GM18951 (cell line): ENCODE measurements at regions not wholly inside any gene's neighbourhood (a gene's known extent, or its start where the extent isn't known, plus 50 kb on each side); places are given as distances from the start of the nearest gene placed in this dataset.

ENCODE experiments used
- POLR2A ChIP-seq: IDR thresholded peaks from 4 replicates; pipeline ENCODE4 v1.6.1; 2011; ENCODE audit warnings: mild to moderate bottlenecking; ENCODE audit not compliant: insufficient read length, insufficient read depth; ENCODE audit errors: extremely low read depth
- in situ Hi-C: fragments of 300-500 bp; cut with MboI; formaldehyde crosslinking; loops from one replicate; pipeline ENCODE4 v1.12.0; 2022; ENCODE audit warnings: low sequenced_read_pairs, mixed read lengths, inconsistent platforms; ENCODE audit not compliant: unreplicated experiment

DNA sequence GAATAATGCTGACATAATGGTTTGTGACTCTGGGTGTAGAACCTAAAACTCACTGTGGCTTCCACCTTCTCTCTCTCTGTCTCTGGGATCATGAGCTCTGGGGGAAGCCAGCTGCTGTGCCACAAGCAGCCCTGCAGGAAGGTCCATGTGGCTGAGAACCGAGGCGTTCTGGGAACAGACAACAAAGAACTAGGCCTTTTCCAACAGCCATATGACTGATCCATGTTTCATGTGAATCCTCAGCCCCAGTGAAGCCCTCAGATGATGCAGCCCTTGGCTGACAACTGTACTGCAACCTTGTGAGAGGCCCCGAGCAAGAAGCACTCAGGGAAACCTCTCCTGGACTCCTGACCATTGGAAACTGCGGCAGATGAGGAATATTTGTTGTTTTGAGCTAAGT lies 56.6 kb downstream of the HLA-G start:
- in situ Hi-C loops, result loop anchor here (5.0 kb wide), 1 partner anchor 53 kb away; no protein-coding TSS in a partner anchor
- no peak for TF ChIP-seq POLR2A

DNA sequence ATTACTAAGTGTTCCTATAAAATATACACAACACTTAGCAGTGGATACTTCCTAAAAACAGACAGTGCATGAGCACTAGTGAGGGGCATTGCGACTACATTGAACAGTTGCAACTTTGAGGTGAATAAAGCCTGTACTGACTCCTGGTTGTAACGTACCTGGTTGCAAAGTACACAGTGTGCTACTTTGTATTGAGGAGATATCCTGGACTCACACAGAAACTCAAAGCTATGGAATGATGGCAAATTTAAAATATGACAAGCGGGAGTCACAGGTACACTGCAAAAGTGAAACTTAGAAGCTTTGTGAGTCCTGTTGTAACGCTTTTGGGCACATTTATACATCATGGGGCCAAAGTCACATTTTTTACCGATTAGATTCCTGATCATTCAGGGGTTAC lies 55.6 kb upstream of the HLA-A start:
- in situ Hi-C loops, result no loop called here
- no peak for TF ChIP-seq POLR2A

DNA sequence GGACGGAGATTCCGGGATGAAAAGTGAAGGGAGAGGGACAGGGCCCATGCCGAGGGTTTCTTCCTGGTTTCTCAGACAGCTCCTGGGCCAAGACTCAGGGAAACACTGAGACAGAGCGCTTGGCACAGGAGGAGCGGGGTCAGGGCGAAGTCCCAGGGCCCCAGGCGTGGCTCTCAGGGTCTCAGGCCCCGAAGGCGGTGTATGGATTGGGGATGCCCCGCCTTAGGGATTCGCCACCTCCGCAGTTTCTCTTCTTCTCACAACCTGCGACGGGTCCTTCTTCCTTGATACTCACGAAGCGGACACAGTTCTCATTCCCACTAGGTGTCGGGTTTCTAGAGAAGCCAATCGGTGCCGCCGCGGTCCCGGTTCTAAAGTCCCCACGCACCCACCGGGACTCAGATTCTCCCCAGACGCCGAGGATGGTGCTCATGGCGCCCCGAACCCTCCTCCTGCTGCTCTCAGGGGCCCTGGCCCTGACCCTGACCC lies 55.0 kb upstream of the HLA-A start:
- in situ Hi-C loops, result no loop called here
- no peak for TF ChIP-seq POLR2A

DNA sequence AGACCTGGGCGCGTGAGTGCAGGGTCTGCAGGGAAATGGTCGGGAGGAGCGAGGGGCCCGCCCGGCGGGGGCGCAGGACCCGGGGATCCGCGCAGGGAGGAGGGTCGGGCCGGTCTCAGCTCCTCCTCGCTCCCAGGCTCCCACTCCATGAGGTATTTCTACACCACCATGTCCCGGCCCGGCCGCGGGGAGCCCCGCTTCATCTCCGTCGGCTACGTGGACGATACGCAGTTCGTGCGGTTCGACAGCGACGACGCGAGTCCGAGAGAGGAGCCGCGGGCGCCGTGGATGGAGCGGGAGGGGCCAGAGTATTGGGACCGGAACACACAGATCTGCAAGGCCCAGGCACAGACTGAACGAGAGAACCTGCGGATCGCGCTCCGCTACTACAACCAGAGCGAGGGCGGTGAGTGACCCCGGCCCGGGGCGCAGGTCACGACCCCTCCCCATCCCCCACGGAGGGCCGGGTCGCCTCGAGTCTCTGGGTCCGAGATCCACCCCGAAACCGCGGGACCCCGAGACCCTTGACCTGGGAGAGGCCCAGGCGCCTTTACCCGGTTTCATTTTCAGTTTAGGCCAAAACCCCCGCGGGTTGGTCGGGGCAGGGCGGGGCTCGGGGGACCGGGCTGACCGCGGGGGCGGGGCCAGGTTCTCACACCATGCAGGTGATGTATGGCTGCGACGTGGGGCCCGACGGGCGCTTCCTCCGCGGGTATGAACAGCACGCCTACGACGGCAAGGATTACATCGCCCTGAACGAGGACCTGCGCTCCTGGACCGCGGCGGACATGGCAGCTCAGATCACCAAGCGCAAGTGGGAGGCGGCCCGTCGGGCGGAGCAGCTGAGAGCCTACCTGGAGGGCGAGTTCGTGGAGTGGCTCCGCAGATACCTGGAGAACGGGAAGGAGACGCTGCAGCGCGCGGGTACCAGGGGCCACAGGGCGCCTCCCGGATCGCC lies 54.2 kb upstream of the HLA-A start:
- TF ChIP-seq POLR2A, result no peak
- in situ Hi-C loops, result no loop called here
